Endothelial cell of umbilical vein (primary cell): ENCODE measurements at regions not wholly inside any gene's neighbourhood (a gene's known extent, or its start where the extent isn't known, plus 50 kb on each side); places are given as distances from the start of the nearest gene placed in this dataset.

Source experiments
- BruUV-seq: library from RNA; stranded (reverse); fragments of 400-500 nt; replicated peaks from 2 replicates; lab custom pipeline; 2021; lab: Mats Ljungman, UMichigan
- CTCF ChIA-PET: fragments of 300-600, 350-600 bp; sonication (Branson Sonifier 250); formaldehyde crosslinking; loops from one replicate; lab custom pipeline; 2021; ENCODE audit warnings: antibody characterized with exemption, inconsistent platforms; lab: Charles Lee
- POLR2A ChIA-PET: fragments of 300-600, 350-600 bp; sonication (Branson Sonifier 250); formaldehyde crosslinking; loops from one replicate; lab custom pipeline; 2021; ENCODE audit warnings: antibody characterized with exemption, inconsistent platforms; lab: Charles Lee
- DNase-seq: peaks from one replicate; pipeline ENCODE4 v3.0.0-alpha.2; 2011; ENCODE audit warnings: low read depth, low spot score
- FAIRE-seq: peaks from 2 replicates; lab custom pipeline; 2011; peaks lifted over from hg19 to GRCh38; lab: Jason Lieb, UNC
- H2AFZ ChIP-seq: 2 replicates; pipeline ENCODE4 v1.6.0; 2012; ENCODE audit warnings: low read depth, low read length, control low read depth, inconsistent platforms
- H3K27ac ChIP-seq: 2 replicates; pipeline ENCODE4 v1.5.1; 2011; ENCODE audit warnings: low read depth, mild to moderate bottlenecking, control low read depth, low read length, moderate library complexity; ENCODE audit not compliant: insufficient read depth
- H3K27me3 ChIP-seq, 2 experiments: 2 replicates each; pipeline versions ENCODE4 v1.6.0 to v1.6.1; 2011; ENCODE audit warnings: low read length in 2 of 2, mixed read lengths in 1 of 2; ENCODE audit not compliant: control insufficient read depth in 2 of 2, insufficient read depth in 2 of 2
- H3K36me3 ChIP-seq, 2 experiments: 2 replicates in 1 of 2; 3 replicates in 1 of 2; pipeline ENCODE4 v1.5.1; 2011; ENCODE audit warnings: low read length in 2 of 2, mild to moderate bottlenecking in 1 of 2, moderate library complexity in 1 of 2; ENCODE audit not compliant: control insufficient read depth in 2 of 2, insufficient read depth in 2 of 2; ENCODE audit errors: extremely low read depth in 1 of 2
- H3K4me1 ChIP-seq: 3 replicates; pipeline ENCODE4 v1.5.1; 2011; ENCODE audit warnings: mild to moderate bottlenecking, low read length; ENCODE audit not compliant: control insufficient read depth, insufficient read depth; ENCODE audit errors: extremely low read depth
- H3K4me2 ChIP-seq: 2 replicates; pipeline ENCODE4 v1.6.1; 2011; ENCODE audit warnings: low read length, control low read depth, mixed read lengths; ENCODE audit not compliant: insufficient read depth
- H3K4me3 ChIP-seq, 3 experiments: fragments of 200-600 bp in 1 of 3; sonication (generic), shearing (Covaris generic) in 1 of 3; replicated peaks in 1 of 3; 2 replicates each; pipeline ENCODE4 v1.5.1; 2011 to 2016; ENCODE audit warnings: control low read depth in 3 of 3, low read length in 3 of 3, mild to moderate bottlenecking in 2 of 3, inconsistent platforms in 1 of 3, low read depth in 1 of 3, moderate library complexity in 1 of 3; ENCODE audit not compliant: insufficient read depth in 1 of 3
- H3K79me2 ChIP-seq: 2 replicates; pipeline ENCODE4 v1.6.0; 2012; ENCODE audit warnings: low read length, inconsistent platforms; ENCODE audit not compliant: control insufficient read depth, insufficient read depth
- H3K9ac ChIP-seq: replicated peaks from 2 replicates; pipeline ENCODE3; 2011; ENCODE audit warnings: low read length, control low read depth; ENCODE audit not compliant: insufficient read depth; ENCODE audit errors: extremely low read depth
- H3K9me1 ChIP-seq: replicated peaks from 3 replicates; pipeline ENCODE4 v1.6.0; 2011; ENCODE audit warnings: mild to moderate bottlenecking, low read length; ENCODE audit not compliant: control insufficient read depth, insufficient read depth; ENCODE audit errors: extremely low read depth
- H3K9me3 ChIP-seq: replicated peaks from 2 replicates; pipeline ENCODE4 v1.5.1; 2012; ENCODE audit warnings: low read length, inconsistent platforms; ENCODE audit not compliant: control insufficient read depth, insufficient read depth
- H4K20me1 ChIP-seq: replicated peaks from 2 replicates; pipeline ENCODE3; 2011; ENCODE audit warnings: mild to moderate bottlenecking, low read length; ENCODE audit not compliant: control insufficient read depth, insufficient read depth; ENCODE audit errors: extremely low read depth
- EZH2 ChIP-seq: IDR thresholded peaks from 2 replicates; pipeline ENCODE4 v1.6.1; 2012; ENCODE audit warnings: borderline replicate concordance, low read depth, mild to moderate bottlenecking, moderate library complexity, low read length, inconsistent platforms; ENCODE audit not compliant: severe bottlenecking
- FOS ChIP-seq: IDR thresholded peaks from 2 replicates; pipeline ENCODE4 v1.6.1; 2011; ENCODE audit warnings: mild to moderate bottlenecking, low read length, moderate library complexity, borderline replicate concordance; ENCODE audit not compliant: insufficient read depth
- GATA2 ChIP-seq: IDR thresholded peaks from 2 replicates; pipeline ENCODE4 v1.7.0; 2011; ENCODE audit warnings: low read depth, mild to moderate bottlenecking, moderate library complexity, mixed read lengths, low read length; ENCODE audit not compliant: insufficient read length, insufficient read depth
- JUN ChIP-seq: IDR thresholded peaks from 2 replicates; pipeline ENCODE4 v1.6.1; 2011; ENCODE audit warnings: borderline replicate concordance, low read depth; ENCODE audit not compliant: insufficient read length, insufficient read depth
- MYC ChIP-seq: IDR thresholded peaks from one replicate; pipeline ENCODE4 v1.6.1; 2011; ENCODE audit warnings: mild to moderate bottlenecking, low read depth, low read length
- POLR2A ChIP-seq: IDR thresholded peaks from 2 replicates; pipeline ENCODE4 v1.6.1; 2012; ENCODE audit warnings: low read depth, mild to moderate bottlenecking, control low read depth, low read length
- POLR2AphosphoS5 ChIP-seq: IDR thresholded peaks from 2 replicates; pipeline ENCODE4 v1.6.1; 2012; ENCODE audit warnings: low read depth, mild to moderate bottlenecking, control low read depth, low read length, moderate library complexity; ENCODE audit not compliant: insufficient read depth
- dilution Hi-C: fragments of 300-500 bp; cut with MboI; formaldehyde crosslinking; loops from one replicate; pipeline ENCODE4 v1.15.0; 2019; ENCODE audit warnings: low sequenced_read_pairs; ENCODE audit not compliant: extremely low pct_ligation_motif_present
- intact Hi-C: fragments of 100-400 bp; cut with micrococcal nuclease; formaldehyde crosslinking; loops from one replicate; pipeline ENCODE4 v1.10.0; 2022
- TF ChIP-seq, protein P1 (sequence below): IDR thresholded peaks from 2 replicates; pipeline ENCODE4 v1.6.1; 2011; ENCODE audit not compliant: insufficient read depth, insufficient read length
- TF ChIP-seq, protein P2 (sequence below), 2 donors: IDR thresholded peaks; 1 replicate in 1 of 2; 2 replicates in 1 of 2; pipeline ENCODE4 v1.5.1; 2011; ENCODE audit warnings: low read length in 2 of 2, mild to moderate bottlenecking in 2 of 2, moderate library complexity in 2 of 2, control low read depth in 1 of 2, inconsistent platforms in 1 of 2, low read depth in 1 of 2; ENCODE audit not compliant: insufficient read depth in 1 of 2; ENCODE audit errors: extremely low read depth in 1 of 2

DNA sequence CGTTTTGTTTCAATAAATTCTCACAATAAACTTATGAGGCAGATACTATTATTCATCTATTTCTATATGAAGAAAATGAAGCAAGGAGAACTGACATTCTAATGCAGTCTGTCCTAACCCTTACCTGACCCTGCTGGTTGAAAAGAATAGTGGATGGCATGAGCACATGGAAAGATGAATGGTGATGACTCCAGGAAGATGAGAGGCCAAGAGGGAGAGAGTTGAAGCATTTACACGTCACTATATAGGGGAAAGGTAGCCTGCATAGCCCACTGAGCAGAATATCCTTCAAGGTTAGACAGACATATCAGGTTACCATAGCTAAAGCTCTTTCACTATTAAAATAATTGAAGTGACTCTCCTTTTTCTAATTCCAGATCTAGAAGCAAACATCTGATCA, 163.9 kb upstream of the CDK1 start:
- no peak for FAIRE-seq
- H3K9me1 ChIP-seq, result no peaks in the 10 kb centered on the region
- no peak overlapping the region for H2AFZ ChIP-seq
- no peaks in the 10 kb centered on the region for H3K9me3 ChIP-seq
- ChIA-PET POLR2A (no interaction called here), CTCF (interaction anchor here (1.1 to 1.3 kb wide), 2 partner anchors 9 to 14 kb away, joined by 3 to 6 read pairs; no protein-coding TSS in a partner anchor)
- H3K79me2 ChIP-seq, result no peaks in the 10 kb centered on the region
- intact Hi-C loops (no loop called here), dilution Hi-C loops (no loop called here)
- no peaks in the 10 kb centered on the region for H4K20me1 ChIP-seq
- no peak overlapping the region for H3K27ac ChIP-seq
- no peak overlapping the region for H3K9ac ChIP-seq
- no peaks in the 10 kb centered on the region for H3K36me3 ChIP-seq
- H3K4me3 ChIP-seq, result no peak overlapping the region
- TF ChIP-seq JUN (no peak), EZH2 (no peak), GATA2 (no peak), MYC (no peak), POLR2AphosphoS5 (no peak), POLR2A (no peak), FOS (no peak)
- TF ChIP-seq, protein P1, sequence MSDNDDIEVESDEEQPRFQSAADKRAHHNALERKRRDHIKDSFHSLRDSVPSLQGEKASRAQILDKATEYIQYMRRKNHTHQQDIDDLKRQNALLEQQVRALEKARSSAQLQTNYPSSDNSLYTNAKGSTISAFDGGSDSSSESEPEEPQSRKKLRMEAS, result no peak
- TF ChIP-seq, protein P2, sequence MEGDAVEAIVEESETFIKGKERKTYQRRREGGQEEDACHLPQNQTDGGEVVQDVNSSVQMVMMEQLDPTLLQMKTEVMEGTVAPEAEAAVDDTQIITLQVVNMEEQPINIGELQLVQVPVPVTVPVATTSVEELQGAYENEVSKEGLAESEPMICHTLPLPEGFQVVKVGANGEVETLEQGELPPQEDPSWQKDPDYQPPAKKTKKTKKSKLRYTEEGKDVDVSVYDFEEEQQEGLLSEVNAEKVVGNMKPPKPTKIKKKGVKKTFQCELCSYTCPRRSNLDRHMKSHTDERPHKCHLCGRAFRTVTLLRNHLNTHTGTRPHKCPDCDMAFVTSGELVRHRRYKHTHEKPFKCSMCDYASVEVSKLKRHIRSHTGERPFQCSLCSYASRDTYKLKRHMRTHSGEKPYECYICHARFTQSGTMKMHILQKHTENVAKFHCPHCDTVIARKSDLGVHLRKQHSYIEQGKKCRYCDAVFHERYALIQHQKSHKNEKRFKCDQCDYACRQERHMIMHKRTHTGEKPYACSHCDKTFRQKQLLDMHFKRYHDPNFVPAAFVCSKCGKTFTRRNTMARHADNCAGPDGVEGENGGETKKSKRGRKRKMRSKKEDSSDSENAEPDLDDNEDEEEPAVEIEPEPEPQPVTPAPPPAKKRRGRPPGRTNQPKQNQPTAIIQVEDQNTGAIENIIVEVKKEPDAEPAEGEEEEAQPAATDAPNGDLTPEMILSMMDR (IDR thresholded peaks at IDR 0.05; ENCODE audit: extremely low read depth in 1 of 2, insufficient read depth in 1 of 2, low read depth in 1 of 2, low read length in 2 of 2), result no peak
- H3K27me3 ChIP-seq, result peaks cover 0 to 17% of the 10 kb centered on the region in 2 experiments
- no peak overlapping the region for H3K4me2 ChIP-seq
- DNase-seq, result no peak
- no peaks in the 10 kb centered on the region for H3K4me1 ChIP-seq
- BruUV-seq, result no TSS peak
